ENCODE measurements at regions not wholly inside any gene's neighbourhood (a gene's known extent, or its start where the extent isn't known, plus 50 kb on each side); places are given as distances from the start of the nearest gene placed in this dataset.

DNA sequence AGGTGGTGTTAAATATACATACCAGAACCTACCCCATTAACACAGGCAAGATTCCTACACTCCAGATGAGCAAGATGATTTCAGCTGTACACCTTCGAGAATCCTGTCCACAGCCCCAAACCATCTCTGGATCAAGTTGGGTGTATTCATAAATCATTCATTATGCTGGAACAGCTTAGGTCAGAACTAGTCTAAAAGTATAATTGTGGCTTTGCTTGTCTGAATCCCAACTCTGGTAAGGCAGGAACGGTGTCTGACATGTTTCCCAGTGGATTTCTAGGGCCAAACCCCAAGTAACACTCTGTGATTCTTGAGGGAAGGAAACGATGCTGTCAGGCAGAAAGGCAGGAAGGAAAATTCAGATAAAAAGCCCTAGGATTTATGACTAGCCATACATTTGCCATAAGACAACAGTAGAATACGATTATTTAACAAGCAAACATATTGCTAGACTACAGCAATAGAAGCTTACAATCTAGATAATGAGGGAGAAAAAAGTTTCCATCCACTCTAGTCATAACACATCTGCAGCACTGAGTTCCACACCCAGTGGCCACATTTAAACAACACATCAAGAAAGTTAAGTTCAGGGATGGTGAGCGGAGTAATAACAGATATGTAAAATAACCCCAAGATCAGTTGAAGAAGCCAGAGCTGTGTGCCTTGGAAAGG, 444.8 kb downstream of the RND3 start:
- DNase-seq: no peak

DNA sequence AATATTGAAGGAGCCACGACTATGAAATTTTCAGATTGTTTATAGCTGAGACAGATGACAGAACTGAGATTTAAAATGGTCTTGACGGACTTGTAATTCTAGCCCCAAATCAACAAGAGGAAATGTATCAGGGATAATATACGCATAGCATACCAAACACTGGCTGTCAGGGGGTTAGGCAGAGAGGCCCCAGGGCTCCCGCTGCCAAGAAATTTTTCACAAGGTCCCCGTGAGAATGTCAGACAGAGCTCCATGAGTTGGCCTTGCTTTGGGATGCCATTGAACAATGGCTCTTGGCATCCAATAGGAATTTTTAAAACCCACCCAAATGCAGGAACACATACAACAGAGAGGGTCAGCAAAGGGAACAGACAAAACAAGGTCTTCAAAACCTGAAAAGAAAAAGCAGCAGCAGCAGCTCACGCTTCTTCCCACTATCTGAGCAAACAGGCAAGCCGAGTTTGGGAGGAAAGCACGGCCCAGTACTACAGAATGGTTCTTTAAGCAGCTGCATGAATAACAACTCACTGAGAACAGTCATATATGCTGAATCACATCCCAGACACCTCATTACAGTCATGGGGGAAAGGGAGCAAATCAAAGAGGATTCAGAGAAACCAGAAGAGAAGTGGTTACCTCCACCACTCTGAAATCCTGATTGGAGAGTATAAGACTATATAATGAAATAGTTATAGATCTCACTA, 445.6 kb downstream of the RND3 start:
- no peak for DNase-seq

DNA sequence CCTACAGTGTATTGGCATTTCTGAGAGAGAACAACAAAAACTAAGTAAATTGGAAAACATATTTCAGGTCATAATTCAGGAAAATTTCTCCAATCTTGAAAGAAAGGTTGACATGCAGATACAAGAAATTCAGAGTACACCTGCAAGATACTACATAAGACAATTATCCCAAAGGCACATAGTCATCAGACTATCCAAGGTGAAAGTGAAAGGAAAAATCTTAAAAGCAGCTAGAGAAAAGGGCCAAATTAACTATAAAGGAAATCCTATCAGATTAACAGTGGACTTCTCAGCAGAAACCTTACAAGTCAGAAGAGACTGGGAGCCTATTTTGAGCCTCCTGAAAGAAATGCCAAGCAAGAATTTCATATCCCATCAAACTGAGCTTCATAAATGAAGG, 449.0 kb upstream of the MMADHC start:
- no peak for DNase-seq

DNA sequence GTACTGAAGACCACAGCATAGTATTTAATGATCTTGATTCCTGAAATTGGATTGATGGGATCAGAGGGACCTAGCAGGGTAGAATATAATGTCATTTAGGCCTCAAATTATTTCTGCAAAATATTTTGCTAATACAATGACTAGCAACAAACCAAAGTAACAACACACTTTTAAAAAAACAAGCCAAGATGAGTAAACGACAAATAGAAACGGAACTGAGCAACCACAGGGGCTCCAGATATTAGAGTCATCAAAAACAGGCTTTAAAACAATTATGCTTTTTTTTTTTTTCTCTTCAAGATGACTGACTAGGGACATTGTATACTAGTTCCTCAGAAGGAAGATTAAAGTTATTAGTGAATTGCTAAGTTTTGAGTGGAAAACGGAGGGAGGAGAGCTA, 447.1 kb upstream of the MMADHC start:
- no peak for DNase-seq

- DNase-seq: no peak
These were observed 443.0 kb upstream of the MMADHC start for GRCh38 chr2:150030436-150031190.

- no peak for DNase-seq
These were observed 440.7 kb upstream of the MMADHC start for GRCh38 chr2:150028322-150028721.

DNA sequence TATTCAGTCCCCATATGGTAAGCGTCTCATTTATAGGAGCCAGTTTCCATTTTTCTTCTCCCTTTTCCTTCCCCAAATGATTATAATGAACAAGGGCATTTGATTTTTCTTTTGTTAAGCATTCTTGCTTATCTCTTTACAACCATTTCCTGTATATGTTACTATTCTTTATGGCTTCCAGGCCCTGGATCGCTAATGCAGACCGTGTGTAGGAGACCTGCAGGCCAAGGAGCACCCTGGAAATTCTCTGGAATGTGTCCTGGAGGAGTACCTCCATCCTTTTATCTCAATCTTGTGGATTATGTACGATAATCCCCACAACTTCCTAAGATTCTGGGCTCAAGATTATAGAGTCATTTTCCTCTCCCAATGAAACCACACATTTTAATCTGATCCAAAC, 439.6 kb upstream of the MMADHC start:
- DNase-seq: no peak

DNA sequence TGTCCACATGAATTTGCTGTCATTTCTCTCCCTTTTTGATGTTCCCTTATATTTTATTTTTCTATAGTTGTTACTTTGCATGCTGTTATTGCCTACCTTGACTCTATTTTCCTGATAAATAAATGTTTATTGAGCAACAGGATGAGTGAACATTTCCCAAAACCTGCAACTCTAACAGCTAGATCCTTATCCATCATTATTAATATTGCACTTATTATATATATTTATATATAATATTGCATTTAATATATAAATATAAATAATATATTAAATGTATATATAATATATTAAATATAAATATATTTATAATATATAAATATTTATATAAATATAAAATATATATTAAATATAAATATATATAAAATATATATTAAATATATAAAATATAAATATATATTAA, 436.1 kb upstream of the MMADHC start:
- DNase-seq: no peak

DNA sequence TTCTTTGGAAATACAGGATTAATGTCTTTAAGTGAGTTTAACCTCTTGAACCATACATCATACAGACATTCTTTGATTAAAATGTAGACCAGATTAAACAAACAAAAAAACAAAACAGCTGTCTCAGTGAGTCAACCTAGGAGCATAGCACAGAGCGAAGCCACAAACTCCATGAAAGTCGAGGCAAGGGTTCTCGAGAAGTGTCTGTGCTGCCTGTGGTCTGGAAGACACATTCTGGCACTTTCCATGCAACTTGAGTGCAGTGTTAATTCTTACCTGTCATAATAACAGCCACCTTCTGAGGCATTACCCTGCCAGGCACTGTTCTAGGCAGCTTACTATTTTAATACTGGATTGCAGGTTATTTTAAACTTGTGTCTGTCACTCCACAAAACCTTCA, 435.5 kb upstream of the MMADHC start:
- DNase-seq: no peak

GRCh38 chr2:150020937-150021673, 433.5 kb upstream of the MMADHC start:
- DNase-seq: no peak

DNA sequence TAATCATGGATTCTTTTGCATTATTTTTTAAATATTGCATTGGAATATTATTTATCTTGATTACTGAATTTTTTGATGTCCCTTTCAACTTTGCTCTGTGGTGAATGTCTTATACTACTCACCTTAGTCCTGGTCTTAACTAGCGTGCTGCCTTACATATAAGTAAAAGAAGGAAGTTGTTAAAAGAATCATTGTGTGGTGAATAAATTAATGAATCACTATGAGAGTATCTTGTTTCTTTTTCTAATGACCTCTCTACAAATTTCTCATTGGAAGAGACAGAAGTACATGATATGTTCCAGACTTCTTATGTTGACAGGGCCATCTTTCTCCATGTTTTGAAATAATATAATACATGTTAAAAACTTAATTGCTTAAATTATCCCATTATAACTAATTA, 432.6 kb upstream of the MMADHC start:
- no peak for DNase-seq

DNA sequence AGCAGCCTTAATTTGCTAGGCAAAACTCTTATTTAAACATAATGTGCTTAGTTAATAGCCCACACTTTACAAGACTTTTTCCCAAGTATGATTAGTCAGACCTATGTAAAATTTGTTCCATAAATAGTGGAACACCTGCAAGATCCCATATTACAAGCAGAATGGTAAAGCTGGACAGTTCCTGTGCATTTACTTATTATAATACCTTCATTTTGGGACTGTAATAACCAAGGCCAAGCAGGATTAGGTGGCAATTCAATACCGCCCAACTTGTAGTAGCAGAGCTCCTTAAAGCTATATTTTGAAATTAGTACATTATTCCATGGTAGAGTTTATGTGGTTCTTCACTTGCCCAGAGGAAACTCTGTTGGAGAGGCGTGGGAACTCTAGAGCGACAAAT, 431.5 kb upstream of the MMADHC start:
- DNase-seq: no peak

- no peak for DNase-seq
These were observed 425.4 kb upstream of the MMADHC start for GRCh38 chr2:150012986-150013385.

DNA sequence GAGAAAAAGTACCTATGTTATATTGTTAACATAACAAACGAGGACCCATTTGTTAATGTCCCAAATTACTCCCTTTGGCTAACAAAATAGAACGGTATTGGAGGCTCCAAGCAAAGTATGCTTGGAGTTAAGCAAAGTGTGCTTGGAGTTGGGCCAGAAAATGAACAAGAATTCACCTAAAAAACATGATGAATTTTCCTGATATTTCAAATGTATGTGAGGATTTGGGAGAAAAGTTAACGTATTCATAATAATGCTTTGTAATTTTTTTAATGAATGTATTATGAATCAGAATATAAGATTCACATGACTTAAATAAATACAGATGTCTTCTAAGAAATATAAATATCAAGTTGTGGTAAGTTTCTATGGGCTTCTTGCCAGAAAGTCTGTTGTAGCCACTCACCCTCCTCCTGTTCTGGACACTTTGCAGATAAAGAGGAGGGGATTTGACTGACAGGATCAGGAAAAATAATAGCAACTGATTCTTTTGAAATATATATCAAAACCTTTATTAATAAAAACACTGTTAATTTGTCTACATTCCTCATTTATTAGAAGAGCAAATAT, 423.7 kb upstream of the MMADHC start:
- DNase-seq: no peak

DNA sequence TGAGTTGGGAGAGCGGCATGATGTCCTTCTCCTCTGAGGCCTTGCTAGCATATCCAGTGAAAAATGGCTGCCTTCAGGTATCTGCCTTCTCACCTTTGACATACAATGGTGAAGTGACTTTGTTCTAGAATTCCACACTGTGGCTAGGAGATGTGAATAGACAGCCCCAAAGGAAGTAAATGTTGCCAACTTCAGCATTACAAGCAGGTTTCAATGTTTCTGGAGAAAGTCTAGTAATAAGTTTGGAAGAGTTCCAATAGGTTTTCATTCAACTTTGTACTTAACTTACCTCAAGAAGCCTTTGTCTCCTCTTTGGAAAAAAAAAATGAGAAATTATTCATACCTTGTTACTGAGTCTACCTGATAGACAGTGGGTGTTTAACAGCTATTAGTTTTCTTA, 421.3 kb upstream of the MMADHC start:
- DNase-seq: no peak

GRCh38 chr2:150007815-150008430, 420.3 kb upstream of the MMADHC start:
- no peak for DNase-seq

DNA sequence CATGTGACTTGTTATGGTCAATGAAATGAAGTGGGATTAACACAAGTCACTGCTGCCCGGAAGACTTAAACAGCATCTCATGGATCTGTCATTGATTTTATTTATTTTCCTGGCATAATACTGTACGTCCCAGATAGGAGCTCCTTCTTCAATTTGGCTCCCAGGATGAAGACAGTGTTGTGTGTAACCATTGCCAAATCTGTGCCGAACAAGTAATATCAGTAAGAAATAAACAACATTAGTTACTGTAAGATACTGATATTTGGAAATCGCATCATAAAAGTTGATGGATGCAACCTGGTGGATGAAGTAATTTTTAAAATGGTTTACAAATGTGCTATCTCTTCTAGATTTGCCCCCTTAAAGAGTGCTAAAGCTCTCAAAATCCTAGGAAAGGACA, 419.0 kb upstream of the MMADHC start:
- DNase-seq: no peak

GRCh38 chr2:150003544-150003943, 416.0 kb upstream of the MMADHC start:
- no peak for DNase-seq

- DNase-seq: no peak
These were observed 414.2 kb upstream of the MMADHC start for GRCh38 chr2:150001788-150002187.

DNA sequence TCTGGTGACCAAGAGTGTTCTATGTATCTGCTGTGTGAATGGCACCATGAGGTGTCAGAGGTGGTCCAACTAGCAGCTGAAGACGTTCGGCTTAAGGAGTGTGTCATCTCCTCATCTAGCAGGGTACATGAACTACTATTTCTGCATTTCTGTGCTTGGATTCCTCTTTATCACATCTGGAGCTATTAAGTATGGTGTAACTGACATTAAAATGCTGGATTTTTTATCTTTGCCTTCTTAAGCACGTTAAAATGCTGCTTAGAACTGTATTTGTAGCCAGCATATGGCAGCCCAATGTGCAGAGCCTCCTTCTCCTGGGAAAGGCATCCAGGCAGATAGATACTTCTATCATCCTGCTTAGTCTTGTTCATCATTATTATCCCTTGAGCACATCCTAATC, 409.3 kb upstream of the MMADHC start:
- no peak for DNase-seq

DNA sequence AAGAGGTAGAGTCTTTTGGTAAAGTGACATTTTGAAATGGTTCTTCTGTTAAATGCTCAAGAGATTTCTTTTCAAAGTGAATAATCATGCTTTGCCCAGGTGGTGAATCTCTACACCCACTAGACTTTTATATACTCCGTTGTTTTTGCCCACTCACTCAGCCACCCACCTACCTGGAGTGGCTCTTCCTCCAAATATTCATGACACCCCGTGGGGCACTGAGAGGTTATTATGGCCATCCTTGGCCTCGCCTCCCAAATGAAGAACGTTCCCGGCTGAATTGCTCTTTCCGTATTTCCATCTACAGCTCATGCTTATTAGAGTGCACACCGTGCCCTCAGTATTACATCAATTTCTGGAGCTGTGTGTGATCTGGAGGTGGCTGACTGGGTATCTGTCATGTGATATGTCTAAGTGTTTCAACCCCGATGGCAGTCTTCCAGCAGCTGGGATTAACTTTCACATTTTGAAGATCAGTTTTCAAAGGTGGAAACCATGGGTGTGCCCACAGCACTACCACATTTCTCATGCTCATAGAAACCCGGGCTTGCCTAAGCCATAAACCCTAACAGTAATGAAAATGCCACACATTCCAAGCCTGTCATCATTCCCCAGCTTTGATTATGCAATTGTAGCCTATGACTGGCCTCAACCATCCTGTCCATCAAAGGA, 406.6 kb upstream of the MMADHC start:
- peak; percentile 5 for DNase-seq

DNA sequence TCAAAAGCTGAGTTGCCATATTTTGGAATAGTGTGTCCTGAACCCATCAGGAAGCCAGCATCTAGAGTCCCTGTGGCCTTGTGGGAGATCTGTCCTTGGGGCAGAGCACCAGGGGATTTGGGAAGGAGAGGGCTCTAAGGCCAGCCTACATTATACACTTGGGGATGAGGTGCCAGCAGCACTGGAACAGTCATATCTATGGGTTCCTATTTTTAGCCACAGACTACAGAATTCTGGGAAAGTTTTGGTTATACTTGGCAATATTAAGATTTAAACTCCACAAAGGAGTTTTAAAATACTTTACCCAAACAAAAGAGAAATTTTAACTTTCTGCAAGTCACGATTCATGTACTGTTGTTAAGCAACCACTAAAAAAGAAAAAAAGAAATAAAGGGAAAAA, 405.7 kb upstream of the MMADHC start:
- DNase-seq: no peak

Measured in NCI-H1105 treated with DMSO at 0.1 percent for 48 hours (cell line).